IPS DF 4.7 (cell line): ENCODE measurements at regions not wholly inside any gene's neighbourhood (a gene's known extent, or its start where the extent isn't known, plus 50 kb on each side); places are given as distances from the start of the nearest gene placed in this dataset.
"Not testable (repeated sequence)": the region's sequence is repeated elsewhere in the genome, so short reads cannot be mapped to it uniquely, and the experiment has no call there.

Experiments used
- DNase-seq: peaks from one replicate; pipeline ENCODE4 v3.0.0-alpha.2; 2013; ENCODE audit warnings: low spot score; ENCODE audit errors: extremely low read depth

DNA sequence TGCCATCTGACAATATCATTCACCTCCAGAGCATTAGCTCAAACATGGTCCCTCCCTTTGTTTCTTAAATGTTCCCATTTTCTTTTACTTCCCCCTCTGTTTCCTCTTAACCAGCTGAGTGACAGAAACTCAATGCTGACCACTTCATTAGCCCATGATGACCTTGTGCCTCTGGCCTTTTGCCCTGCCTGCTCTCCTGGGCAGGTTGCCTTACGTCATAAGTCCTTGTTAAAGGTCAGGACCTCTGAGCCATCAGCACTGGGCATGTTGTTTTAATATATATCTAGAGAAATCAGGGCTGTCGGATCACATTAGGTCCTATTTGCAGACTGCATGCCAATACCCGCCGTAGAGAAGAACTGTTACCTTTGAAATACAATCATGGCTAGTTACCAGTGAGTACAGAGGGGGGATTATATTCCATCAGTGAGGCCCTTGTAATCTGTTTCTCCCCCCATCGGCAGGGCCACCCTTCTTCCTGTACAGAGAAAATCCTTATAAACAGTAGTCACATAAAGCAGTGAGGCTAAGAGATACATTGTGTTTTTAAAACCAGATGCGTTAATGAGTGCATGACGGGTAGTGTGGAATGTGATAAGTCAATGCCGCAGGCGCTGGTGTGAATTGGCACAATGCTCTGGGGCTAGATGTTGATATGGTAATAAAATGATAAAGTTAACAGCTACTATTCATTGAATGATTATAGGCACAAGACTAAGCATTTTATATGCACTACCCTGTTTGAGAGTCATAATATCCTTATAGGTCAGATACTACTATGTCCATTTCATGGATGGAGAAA lies 94.3 kb upstream of the ZFHX3 start:
- DNase-seq = no peak

GRCh38 chr16:73140929-73141328 lies 93.0 kb upstream of the ZFHX3 start:
- DNase-seq = no peak

- no peak for DNase-seq
Measured at GRCh38 chr16:73131156-73131862, 83.4 kb upstream of the ZFHX3 start.

DNA sequence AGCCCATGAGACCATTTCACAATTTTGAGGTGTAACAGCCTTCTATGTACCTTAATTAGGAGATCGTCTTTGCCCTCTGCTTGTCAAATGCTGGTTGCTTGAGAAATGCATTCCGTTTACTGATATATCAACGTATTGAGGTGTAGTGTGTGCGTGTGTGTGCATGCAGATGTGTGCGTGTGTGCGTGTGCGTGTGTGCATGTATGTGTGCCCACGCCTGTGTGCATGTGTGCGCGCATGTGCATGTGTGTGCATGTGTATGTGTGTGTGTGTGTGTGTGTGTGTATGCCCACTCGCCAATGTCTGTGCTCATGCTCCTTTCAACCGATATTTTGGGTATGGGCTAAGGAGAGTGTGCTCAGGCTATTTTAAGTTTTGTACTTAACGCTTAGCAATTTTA lies 81.5 kb upstream of the ZFHX3 start:
- no peak for DNase-seq

GRCh38 chr16:73126525-73126853 lies 78.6 kb upstream of the ZFHX3 start:
- DNase-seq = no peak

- no peak for DNase-seq
Measured at GRCh38 chr16:73125850-73126524, 78.1 kb upstream of the ZFHX3 start.

GRCh38 chr16:73124665-73125375 lies 76.9 kb upstream of the ZFHX3 start:
- no peak for DNase-seq

DNA sequence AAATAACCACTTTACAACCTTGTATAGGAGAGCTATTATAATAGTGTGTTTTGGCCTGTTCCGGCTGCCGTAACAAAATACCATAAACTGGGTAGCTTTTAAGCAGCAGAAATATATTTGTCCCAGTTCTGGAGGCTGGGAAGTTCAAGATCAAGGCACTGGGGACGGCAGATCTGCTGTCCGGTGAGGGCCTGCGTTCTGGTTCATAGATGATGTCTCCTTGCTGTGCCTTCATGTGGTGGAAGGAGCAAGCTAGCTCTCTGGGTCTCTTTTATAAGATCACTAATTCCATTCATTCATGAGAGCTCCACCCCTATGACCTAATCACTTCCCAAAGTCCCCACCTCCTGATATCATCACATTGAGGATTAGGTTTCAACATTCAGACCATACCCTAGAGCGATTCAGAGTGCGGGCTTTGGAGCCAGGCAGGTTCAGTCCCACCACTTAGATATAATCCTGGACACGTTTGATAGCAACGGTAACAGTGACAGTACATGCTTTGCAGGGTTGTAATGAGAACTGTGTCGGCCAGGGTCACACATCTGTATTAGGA lies 76.2 kb upstream of the ZFHX3 start:
- no peak for DNase-seq

DNA sequence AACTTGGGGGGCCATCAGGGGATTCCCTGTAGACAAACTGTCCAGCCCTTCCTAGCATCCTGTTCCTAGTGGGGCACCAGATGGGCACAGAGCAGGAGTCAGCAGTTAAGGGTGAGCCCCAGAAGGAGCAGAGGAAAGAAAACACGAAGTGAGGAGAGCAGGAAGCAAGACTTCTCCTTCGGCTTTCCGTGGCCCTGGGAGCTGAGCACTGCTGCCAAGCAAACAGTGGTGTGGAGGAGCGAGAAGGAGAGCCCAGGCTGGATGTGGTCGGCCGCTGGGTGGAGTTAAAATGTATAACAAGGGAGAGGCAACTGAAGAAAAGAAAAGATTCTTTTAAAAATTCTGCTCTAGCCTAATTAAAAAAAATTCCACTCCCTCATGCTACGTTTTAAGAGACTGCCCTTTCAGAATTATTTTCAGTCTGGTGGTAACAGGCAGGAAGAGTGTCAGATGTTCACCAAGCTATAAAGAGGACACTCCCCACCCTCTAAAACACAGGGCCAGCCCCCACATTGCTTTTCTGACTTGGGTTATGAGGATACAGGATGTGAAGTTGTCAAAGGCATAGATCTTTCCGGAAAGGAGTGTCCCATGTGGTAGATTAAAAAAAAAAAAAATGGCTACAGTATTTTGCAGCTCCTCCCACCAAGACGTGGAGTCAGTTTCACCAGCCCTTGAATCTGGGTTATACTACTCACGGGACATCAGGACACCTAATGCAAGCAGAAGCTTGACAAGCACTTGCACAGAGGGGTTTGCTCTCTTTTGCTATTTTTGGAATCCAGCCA lies 74.9 kb upstream of the ZFHX3 start:
- DNase-seq = no peak

DNA sequence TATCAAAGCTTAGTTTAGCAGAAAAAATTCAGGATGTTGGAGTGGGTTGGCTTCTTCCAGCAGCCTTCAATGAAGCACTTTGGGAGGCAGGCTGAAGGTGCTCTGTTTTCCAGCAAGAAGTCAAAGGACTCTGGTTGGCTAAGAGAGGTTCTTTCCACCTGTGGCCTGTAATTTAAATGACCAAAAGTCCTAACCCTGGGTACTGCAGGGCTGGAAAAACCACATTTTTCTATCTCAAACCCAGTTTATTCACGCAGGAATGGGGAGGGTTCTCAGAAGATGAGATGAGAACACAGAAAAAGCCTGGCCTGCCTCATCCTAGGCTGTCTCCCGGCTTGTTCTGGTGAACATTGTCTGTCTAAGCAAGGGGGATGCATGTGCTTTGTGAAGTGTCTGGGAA lies 68.6 kb upstream of the ZFHX3 start:
- DNase-seq = no peak

- no peak for DNase-seq
Measured at GRCh38 chr16:73113336-73113735, 65.4 kb upstream of the ZFHX3 start.

DNA sequence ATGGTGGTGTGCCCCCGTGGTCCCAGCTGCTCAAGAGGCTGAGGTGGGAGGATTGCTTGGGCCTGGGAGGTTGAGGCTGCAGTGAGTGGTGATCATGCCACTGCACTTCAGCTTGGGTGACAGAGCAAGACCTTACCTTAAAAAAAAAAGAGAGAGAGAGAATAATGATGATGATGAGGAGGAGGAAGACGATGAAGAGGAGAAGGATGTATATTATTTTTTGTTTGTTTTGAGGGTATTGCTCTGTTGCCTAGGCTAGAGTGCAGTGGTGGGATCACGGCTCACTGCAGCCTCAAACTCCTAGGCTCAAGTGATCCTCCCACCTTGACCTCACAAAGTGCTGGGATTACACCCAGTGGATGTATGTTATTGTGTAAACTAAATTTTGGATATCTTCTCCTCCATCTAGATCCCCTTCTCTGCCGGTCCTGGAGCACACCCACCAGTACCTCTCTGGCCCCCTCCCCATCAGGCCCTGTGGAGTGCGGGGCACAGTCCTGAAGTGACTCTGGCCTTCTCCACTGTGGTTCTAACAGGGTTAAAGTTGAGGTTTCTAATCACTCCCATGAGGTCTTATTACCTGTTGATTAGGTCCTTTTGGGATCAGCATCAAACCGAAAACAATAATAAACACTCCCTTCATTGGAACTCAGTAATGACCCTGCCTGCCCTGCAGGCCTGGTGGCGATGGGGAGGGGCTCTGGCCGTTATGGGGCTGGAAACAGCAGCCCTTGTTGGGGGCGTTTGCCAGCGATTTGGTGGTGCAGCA lies 60.5 kb upstream of the ZFHX3 start:
- no peak for DNase-seq

- DNase-seq = no peak
Measured at GRCh38 chr16:73107371-73107770, 59.4 kb upstream of the ZFHX3 start.

- DNase-seq = no peak
Measured at GRCh38 chr16:73106329-73107034, 58.6 kb upstream of the ZFHX3 start.

DNA sequence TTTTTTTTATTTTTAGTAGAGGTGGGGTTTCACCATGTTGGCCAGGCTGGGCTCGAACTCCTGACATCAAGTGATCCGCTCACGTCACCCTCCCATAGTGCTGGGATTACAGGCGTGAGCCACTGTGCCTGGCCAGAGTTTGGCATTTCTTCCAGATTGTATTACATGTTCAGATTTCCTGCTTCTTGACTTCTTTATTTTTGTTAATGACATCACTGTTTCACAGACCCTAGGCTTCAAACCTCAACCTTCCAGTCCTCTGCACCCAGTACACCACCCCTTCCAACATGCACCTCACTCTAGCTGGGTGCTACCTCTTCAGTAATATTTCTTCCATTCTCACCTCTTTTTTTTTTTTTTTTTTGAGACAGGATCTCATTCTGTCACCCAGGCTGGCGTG lies 53.6 kb upstream of the ZFHX3 start:
- DNase-seq = no peak

DNA sequence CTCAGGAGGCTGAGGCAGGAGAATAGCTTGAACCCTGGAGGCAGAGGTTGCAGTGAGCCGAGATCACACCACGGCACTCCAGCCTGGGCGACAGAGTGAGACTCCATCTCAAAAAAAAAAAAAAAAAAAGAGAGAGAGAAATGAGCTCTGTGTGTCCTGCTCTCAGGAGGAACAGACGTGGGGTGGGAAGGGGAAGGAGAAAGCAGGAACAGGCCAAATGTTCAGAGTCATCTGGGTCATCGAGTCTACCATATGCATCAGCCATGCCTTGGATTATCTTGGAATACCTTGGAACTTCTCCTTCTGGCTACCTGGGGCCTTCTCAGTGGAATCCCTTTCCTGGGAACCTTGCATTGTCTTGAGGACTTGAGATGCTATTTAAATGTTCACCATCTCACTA lies 51.7 kb upstream of the ZFHX3 start:
- DNase-seq = not testable (repeated sequence)
